ENCODE measurements at regions not wholly inside any gene's neighbourhood (a gene's known extent, or its start where the extent isn't known, plus 50 kb on each side); places are given as distances from the start of the nearest gene placed in this dataset.

- TF ChIP-seq YY1 (IDR thresholded peaks at IDR 0.05; ENCODE audit: insufficient read depth, insufficient read length), result no peak
- TF ChIP-seq SUZ12 (IDR thresholded peaks at IDR 0.05; ENCODE audit: extremely low read depth, insufficient read depth, insufficient read length), result no peak
- no peak for TF ChIP-seq ZNF274 (IDR thresholded peaks at IDR 0.05; ENCODE audit: low read depth, low read length)
These were observed 120.4 kb upstream of the MAP3K7 start for GRCh38 chr6:90707246-90707645.
